ENCODE measurements at regions not wholly inside any gene's neighbourhood (a gene's known extent, or its start where the extent isn't known, plus 50 kb on each side); places are given as distances from the start of the nearest gene placed in this dataset.

DNA sequence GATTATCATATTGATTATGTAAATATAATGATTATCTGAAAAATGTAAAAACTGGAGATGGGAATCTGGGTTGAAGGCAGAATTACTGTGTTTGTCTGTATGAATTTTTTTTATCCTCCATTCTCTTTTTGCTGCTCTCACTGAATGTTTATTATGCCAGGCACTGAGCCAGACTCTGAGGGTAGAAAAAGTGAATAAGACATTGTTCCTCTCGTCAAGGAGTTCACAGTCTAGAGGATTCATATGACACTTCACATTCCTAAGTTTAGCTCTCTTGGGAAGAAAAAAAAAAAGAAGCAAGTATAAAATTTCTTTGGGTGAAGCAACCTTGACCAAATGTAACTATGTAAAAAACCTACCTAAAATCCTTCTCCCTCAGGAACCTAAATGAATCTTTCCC lies 120.9 kb upstream of the LMO3 start:
- TF ChIP-seq POLR2AphosphoS5 (IDR thresholded peaks at IDR 0.05) (no peak), POLR2A (IDR thresholded peaks at IDR 0.05) (no peak)
- TF ChIP-seq, protein P1, sequence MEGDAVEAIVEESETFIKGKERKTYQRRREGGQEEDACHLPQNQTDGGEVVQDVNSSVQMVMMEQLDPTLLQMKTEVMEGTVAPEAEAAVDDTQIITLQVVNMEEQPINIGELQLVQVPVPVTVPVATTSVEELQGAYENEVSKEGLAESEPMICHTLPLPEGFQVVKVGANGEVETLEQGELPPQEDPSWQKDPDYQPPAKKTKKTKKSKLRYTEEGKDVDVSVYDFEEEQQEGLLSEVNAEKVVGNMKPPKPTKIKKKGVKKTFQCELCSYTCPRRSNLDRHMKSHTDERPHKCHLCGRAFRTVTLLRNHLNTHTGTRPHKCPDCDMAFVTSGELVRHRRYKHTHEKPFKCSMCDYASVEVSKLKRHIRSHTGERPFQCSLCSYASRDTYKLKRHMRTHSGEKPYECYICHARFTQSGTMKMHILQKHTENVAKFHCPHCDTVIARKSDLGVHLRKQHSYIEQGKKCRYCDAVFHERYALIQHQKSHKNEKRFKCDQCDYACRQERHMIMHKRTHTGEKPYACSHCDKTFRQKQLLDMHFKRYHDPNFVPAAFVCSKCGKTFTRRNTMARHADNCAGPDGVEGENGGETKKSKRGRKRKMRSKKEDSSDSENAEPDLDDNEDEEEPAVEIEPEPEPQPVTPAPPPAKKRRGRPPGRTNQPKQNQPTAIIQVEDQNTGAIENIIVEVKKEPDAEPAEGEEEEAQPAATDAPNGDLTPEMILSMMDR (IDR thresholded peaks at IDR 0.05 in 8 of 11, conservative IDR thresholded peaks at IDR 0.05 in 3 of 11) = no peak
- no peak for DNase-seq
- Histone ChIP-seq H3K4me3 (no peak overlapping the region), H3K4me1 (no peaks in the 10 kb centered on the region), H3K9me3 (peaks cover 0 to 11% (median 0%) of the 10 kb centered on the region in 8 donors), H3K27ac (no peak overlapping the region), H3K36me3 (no peaks in the 10 kb centered on the region), H3K27me3 (replicated peaks in 1 of 7) (no peaks in the 10 kb centered on the region)
- intact Hi-C loops (cut with DNase I; ENCODE audit: low total_unique reads) = no loop called here
- WGBS, 5 donors = 27 to 79% (median 48%) methylated on average over 1 of the region's 1 CpG

DNA sequence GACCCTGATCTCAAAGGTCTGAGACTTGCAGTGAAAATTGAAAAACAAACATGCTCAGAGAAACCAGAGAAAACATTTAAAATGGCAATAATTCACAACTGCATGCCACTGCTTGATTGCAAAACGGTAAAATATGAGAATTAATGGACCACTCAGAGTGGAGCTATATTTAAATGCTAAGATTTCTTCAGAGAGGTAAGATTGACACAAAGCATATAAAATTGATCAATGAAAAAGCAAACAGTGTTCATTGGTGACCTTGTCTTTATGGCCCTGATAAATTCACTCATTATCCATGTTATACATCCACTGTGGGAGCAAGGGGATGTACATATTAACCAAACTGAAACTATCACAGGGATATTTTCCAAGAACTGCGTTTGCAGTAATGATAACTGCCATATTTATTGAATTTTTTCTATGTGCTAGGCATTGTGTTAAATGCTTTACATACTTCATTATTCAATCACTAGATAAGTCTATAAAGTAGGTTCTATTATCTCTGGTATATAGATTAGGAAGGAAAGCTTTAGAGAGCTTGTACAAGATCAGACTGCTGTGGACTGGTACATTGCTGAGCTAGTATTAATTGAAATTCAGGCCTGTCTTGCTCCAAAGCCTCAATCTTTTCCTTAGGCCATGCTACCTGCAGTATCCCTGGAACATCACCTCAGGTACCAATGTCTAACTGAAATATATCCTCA lies 113.9 kb upstream of the LMO3 start:
- Histone ChIP-seq H3K4me3 (no peak overlapping the region), H3K4me1 (no peaks in the 10 kb centered on the region), H3K27ac (no peak overlapping the region), H3K9me3 (peaks cover 0 to 14% (median 0%) of the 10 kb centered on the region in 8 donors), H3K36me3 (no peaks in the 10 kb centered on the region), H3K27me3 (replicated peaks in 1 of 7) (no peaks in the 10 kb centered on the region)
- no peak for DNase-seq
- WGBS, 5 donors = 51 to 67% (median 57%) methylated on average over 2 of the region's 2 CpGs
- intact Hi-C loops (cut with DNase I; ENCODE audit: low total_unique reads) = no loop called here
- TF ChIP-seq, protein P1 (IDR thresholded peaks at IDR 0.05 in 8 of 11, conservative IDR thresholded peaks at IDR 0.05 in 3 of 11) = no peak
- TF ChIP-seq POLR2AphosphoS5 (IDR thresholded peaks at IDR 0.05) (no peak), POLR2A (IDR thresholded peaks at IDR 0.05) (no peak)

DNA sequence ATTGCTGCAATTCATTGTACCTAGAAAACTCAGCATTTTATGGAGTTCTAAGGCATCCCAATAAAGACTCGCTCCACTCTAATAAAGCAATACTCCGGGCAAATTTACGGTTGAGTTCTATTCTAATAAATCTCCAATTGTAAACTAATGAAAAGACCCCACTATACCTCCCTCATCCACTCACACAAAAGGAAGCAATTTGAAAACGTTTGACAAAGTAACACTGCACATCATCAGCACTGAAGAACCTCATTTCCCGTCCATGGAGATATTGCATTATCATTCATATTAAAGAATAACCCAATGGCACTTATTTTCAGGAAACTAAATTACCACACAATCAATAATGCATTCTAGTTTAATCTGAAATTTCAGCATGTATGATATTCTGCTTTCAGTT lies 111.0 kb upstream of the LMO3 start:
- Histone ChIP-seq H3K9me3 (peaks cover 0 to 21% (median 4%) of the 10 kb centered on the region in 8 donors), H3K27me3 (replicated peaks in 1 of 7) (no peaks in the 10 kb centered on the region), H3K27ac (no peak overlapping the region), H3K4me1 (no peaks in the 10 kb centered on the region), H3K4me3 (no peak overlapping the region), H3K36me3 (no peaks in the 10 kb centered on the region)
- DNase-seq = no peak
- no peak for TF ChIP-seq POLR2AphosphoS5 (IDR thresholded peaks at IDR 0.05)
- TF ChIP-seq, protein P1 (IDR thresholded peaks at IDR 0.05 in 8 of 11, conservative IDR thresholded peaks at IDR 0.05 in 3 of 11) = no peak
- TF ChIP-seq POLR2A (IDR thresholded peaks at IDR 0.05) = no peak
- intact Hi-C loops (cut with DNase I; ENCODE audit: low total_unique reads) = no loop called here
- WGBS, 5 donors = 71 to 80% (median 77%) methylated on average over 5 of the region's 5 CpGs

DNA sequence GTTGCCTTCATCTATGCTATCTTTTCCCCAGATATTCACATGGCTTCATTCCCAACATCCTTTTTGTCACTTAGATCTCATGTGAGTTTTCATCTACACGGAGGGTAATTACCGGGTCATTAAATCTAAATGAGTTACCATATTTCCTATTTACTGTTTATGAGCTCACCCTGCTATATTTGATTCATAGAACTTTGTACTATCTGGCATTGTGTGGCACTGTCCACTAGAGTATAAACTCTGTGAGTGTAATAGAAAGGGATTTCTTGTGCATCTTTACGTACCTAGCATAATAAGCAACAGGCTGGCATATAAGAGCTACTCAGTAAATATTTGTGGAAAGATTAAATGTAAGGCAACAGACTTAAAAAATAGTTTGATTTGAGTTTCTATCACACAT lies 86.1 kb upstream of the LMO3 start:
- Histone ChIP-seq H3K9me3 (peaks cover 0 to 39% (median 19%) of the 10 kb centered on the region in 8 donors), H3K4me1 (no peaks in the 10 kb centered on the region), H3K27ac (no peak overlapping the region), H3K4me3 (no peak overlapping the region), H3K36me3 (no peaks in the 10 kb centered on the region), H3K27me3 (replicated peaks in 1 of 7) (no peaks in the 10 kb centered on the region)
- no peak for DNase-seq
- TF ChIP-seq, protein P1 (IDR thresholded peaks at IDR 0.05 in 8 of 11, conservative IDR thresholded peaks at IDR 0.05 in 3 of 11) = no peak
- TF ChIP-seq POLR2AphosphoS5 (IDR thresholded peaks at IDR 0.05) = no peak
- TF ChIP-seq POLR2A (IDR thresholded peaks at IDR 0.05) = no peak
- intact Hi-C loops (cut with DNase I; ENCODE audit: low total_unique reads) = no loop called here
- 86 to 94% (median 91%) methylated on average over 3 of the region's 3 CpGs for WGBS, 5 donors

All from spleen (tissue), 11 donors.